SU-DHL-6 (cell line): ENCODE measurements at regions not wholly inside any gene's neighbourhood (a gene's known extent, or its start where the extent isn't known, plus 50 kb on each side); places are given as distances from the start of the nearest gene placed in this dataset.

Experiments
- H2AFZ ChIP-seq: fragments of 200-600 bp; sonication (generic); 2 replicates; pipeline ENCODE4 v1.6.1; 2014; ENCODE audit warnings: low read depth, mild to moderate bottlenecking, moderate library complexity, mixed read lengths, antibody characterized with exemption, low read length; ENCODE audit not compliant: severe bottlenecking
- H3F3A ChIP-seq: fragments of 200-600 bp; shearing (Covaris generic); 2 replicates; pipeline ENCODE4 v1.6.0; 2016; ENCODE audit warnings: antibody characterized with exemption, mild to moderate bottlenecking; ENCODE audit not compliant: insufficient read depth
- H3K27ac ChIP-seq: fragments of 200-600 bp; sonication (generic); 2 replicates; pipeline ENCODE4 v1.5.1; 2016; ENCODE audit warnings: low read depth, mild to moderate bottlenecking, low read length, moderate library complexity, mixed read lengths
- H3K27me3 ChIP-seq: fragments of 200-600 bp; sonication (generic), shearing (Covaris generic); 2 replicates; pipeline ENCODE4 v1.6.0; 2014; ENCODE audit warnings: mild to moderate bottlenecking, low read length
- H3K36me3 ChIP-seq: fragments of 200-600 bp; sonication (generic); 2 replicates; pipeline ENCODE4 v1.6.1; 2014; ENCODE audit warnings: mild to moderate bottlenecking, low read length, mixed read lengths
- H3K4me2 ChIP-seq: fragments of 300-600, 200-600 bp; shearing (Covaris generic), sonication (generic); 2 replicates; pipeline ENCODE4 v1.6.0; 2014; ENCODE audit warnings: low read length, low read depth, mild to moderate bottlenecking; ENCODE audit not compliant: poor library complexity, severe bottlenecking
- H3K4me3 ChIP-seq: fragments of 200-600 bp; sonication (generic); 2 replicates; pipeline ENCODE4 v1.5.1; 2014; ENCODE audit warnings: antibody characterized with exemption, low read length, mild to moderate bottlenecking, mixed read lengths; ENCODE audit not compliant: insufficient read depth, poor library complexity, severe bottlenecking
- H3K79me2 ChIP-seq: fragments of 200-600 bp; sonication (generic); 2 replicates; pipeline ENCODE4 v1.6.1; 2014; ENCODE audit warnings: mild to moderate bottlenecking, low read length, moderate library complexity; ENCODE audit not compliant: insufficient read depth
- H3K9ac ChIP-seq: fragments of 200-600 bp; sonication (generic); 2 replicates; pipeline ENCODE4 v1.7.0; 2014; ENCODE audit warnings: mild to moderate bottlenecking, low read length
- H3K9me2 ChIP-seq: fragments of 200-600 bp; sonication (generic); replicated peaks from 2 replicates; pipeline ENCODE4 v1.6.1; 2014; ENCODE audit warnings: low read length; ENCODE audit not compliant: insufficient read depth
- H3K9me3 ChIP-seq: fragments of 200-600 bp; sonication (generic); 2 replicates; pipeline ENCODE4 v1.6.1; 2014; ENCODE audit warnings: low read length, mixed read lengths; ENCODE audit not compliant: insufficient read depth
- H4K20me1 ChIP-seq: fragments of 200-600 bp; sonication (generic); 2 replicates; pipeline ENCODE4 v1.6.1; 2014; ENCODE audit warnings: low read depth, mild to moderate bottlenecking, antibody characterized with exemption, low read length, moderate library complexity, mixed read lengths
- EZH2phosphoT487 ChIP-seq: fragments of 200-600 bp; sonication (generic), shearing (Covaris generic); conservative IDR thresholded peaks from 2 replicates; pipeline ENCODE4 v1.6.1; 2018; ENCODE audit warnings: mild to moderate bottlenecking, antibody characterized with exemption, low read length, moderate library complexity, mixed read lengths
- TF ChIP-seq, protein P1 (sequence below): fragments of 200-600 bp; sonication (generic); IDR thresholded peaks from one replicate; pipeline ENCODE4 v1.5.1; 2017; ENCODE audit warnings: antibody characterized with exemption, mild to moderate bottlenecking, low read length, moderate library complexity; ENCODE audit not compliant: insufficient read depth, poor library complexity, severe bottlenecking

GRCh38 chr3:102646557-102646956 lies 211.7 kb downstream of the ZPLD1 start:
- TF ChIP-seq, protein P1, sequence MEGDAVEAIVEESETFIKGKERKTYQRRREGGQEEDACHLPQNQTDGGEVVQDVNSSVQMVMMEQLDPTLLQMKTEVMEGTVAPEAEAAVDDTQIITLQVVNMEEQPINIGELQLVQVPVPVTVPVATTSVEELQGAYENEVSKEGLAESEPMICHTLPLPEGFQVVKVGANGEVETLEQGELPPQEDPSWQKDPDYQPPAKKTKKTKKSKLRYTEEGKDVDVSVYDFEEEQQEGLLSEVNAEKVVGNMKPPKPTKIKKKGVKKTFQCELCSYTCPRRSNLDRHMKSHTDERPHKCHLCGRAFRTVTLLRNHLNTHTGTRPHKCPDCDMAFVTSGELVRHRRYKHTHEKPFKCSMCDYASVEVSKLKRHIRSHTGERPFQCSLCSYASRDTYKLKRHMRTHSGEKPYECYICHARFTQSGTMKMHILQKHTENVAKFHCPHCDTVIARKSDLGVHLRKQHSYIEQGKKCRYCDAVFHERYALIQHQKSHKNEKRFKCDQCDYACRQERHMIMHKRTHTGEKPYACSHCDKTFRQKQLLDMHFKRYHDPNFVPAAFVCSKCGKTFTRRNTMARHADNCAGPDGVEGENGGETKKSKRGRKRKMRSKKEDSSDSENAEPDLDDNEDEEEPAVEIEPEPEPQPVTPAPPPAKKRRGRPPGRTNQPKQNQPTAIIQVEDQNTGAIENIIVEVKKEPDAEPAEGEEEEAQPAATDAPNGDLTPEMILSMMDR = no peak
- no peak for TF ChIP-seq EZH2phosphoT487
- Histone ChIP-seq H3K9me3 (no peaks in the 10 kb centered on the region), H3K4me3 (no peak overlapping the region)

GRCh38 chr3:102660653-102661052 lies 225.8 kb downstream of the ZPLD1 start:
- no peak for TF ChIP-seq EZH2phosphoT487
- TF ChIP-seq, protein P1 = no peak
- Histone ChIP-seq H3K9ac (no peak overlapping the region), H3K9me2 (no peaks in the 10 kb centered on the region), H3F3A (no peaks in the 10 kb centered on the region), H3K4me3 (no peak overlapping the region), H3K4me2 (no peak overlapping the region), H3K36me3 (no peaks in the 10 kb centered on the region), H3K27me3 (no peaks in the 10 kb centered on the region), H3K79me2 (no peaks in the 10 kb centered on the region), H3K9me3 (no peaks in the 10 kb centered on the region), H4K20me1 (no peaks in the 10 kb centered on the region), H3K27ac (no peak overlapping the region), H2AFZ (no peak overlapping the region)

More at GRCh38 chr3:102646557-102646956, 211.7 kb downstream of the ZPLD1 start:
- H3K4me2 ChIP-seq = no peak overlapping the region
- H3K27ac ChIP-seq = no peak overlapping the region
- H3K79me2 ChIP-seq = no peaks in the 10 kb centered on the region
- H3K9me2 ChIP-seq = no peaks in the 10 kb centered on the region
- H3K36me3 ChIP-seq = no peaks in the 10 kb centered on the region
- H3F3A ChIP-seq = no peaks in the 10 kb centered on the region
- H3K27me3 ChIP-seq = no peaks in the 10 kb centered on the region
- H3K9ac ChIP-seq = no peak overlapping the region
- H4K20me1 ChIP-seq = no peaks in the 10 kb centered on the region
- no peak overlapping the region for H2AFZ ChIP-seq

GRCh38 chr3:102661707-102662497 lies 227.1 kb downstream of the ZPLD1 start:
- no peak overlapping the region for H3K27ac ChIP-seq

More at GRCh38 chr3:102661707-102662497, 227.1 kb downstream of the ZPLD1 start:
- Histone ChIP-seq H3K9ac (no peak overlapping the region), H3K36me3 (no peaks in the 10 kb centered on the region), H3K9me2 (no peaks in the 10 kb centered on the region), H3K4me2 (no peak overlapping the region), H3K27me3 (no peaks in the 10 kb centered on the region), H3K79me2 (no peaks in the 10 kb centered on the region), H3K4me3 (no peak overlapping the region), H4K20me1 (no peaks in the 10 kb centered on the region), H3F3A (no peaks in the 10 kb centered on the region), H2AFZ (no peak overlapping the region), H3K9me3 (no peaks in the 10 kb centered on the region)
- TF ChIP-seq EZH2phosphoT487 = no peak
- TF ChIP-seq, protein P1 = no peak
